ENCODE measurements at regions not wholly inside any gene's neighbourhood (a gene's known extent, or its start where the extent isn't known, plus 50 kb on each side); places are given as distances from the start of the nearest gene placed in this dataset.

DNA sequence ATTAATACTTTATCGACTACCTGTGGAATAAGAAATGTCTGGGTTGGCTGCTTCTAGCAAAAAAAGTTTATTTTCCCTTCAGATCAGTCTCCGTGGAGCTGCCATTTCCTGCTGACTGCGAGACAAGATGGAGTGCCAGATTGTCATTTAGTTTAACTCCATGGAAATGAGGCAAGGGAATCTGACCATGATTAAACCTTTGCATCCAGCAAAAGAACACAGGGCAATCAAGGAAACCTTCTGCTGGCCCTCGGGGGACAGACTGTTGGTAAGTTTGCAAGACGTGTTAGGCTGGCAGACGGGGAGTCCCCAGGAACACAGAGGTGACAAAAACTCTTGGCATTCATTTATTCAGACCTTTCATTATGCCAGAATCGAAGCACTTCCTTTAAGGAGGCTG lies 52.2 kb upstream of the SPACA1 start:
- DNase-seq (ENCODE audit: low spot score): no peak

DNA sequence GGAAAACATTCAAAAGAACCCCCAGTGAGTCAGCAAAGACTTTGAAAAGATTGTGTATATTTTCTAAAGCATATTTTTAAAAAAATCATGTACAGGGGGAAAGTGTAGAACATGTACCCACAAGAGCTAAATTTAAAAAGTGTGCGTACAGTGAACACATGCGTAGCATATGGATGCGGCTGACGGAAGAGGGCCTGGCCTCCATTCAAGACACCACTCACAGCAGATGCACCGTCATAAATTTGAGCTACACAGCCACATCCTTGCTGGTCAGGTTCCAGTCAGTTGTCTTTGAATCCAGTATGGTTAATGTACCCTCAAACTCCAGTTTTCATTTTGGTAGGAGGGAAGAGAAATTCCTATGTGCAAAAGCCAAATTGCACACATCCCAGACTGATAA lies 54.3 kb upstream of the SPACA1 start:
- DNase-seq (ENCODE audit: low spot score): no peak

DNA sequence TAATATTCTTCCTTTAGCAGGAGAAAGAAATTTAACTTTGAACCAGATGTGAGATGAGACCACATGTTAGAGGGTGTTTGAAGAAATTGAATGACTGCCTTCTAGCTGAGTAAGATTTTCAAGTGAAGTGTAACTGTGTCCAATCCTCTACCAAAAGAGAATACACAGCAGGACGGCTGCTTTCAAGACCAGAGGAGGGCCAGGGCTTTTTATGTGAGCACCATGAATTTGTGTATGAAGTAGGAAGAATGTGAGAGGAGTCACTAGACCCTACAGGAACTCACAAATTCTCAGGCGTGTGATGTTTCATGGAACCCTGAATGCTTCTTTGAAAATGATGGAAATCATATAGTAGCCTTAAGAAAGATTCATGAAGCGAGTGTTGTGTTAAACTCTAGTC lies 56.8 kb upstream of the SPACA1 start:
- no peak for DNase-seq (ENCODE audit: low spot score)

DNA sequence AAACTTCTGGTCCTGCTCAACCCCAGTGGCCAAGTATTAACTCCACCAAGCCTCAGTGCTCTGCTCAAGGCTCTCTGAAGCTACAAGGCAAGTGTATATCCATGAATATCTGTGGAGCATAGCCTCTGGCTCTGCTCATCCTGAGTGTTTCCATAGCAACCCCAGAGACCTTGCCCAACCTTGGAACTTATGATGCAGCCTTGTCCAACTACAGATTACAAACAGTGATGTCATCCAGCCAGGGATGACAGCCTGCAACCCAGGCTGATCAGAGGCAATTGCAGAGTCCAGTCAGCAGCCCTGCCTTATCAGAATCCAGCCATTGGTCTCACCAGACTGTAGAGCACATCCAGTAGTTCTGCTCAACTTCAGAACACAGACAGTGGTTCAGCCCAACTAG lies 65.5 kb upstream of the SPACA1 start:
- DNase-seq (ENCODE audit: low spot score): no peak

DNA sequence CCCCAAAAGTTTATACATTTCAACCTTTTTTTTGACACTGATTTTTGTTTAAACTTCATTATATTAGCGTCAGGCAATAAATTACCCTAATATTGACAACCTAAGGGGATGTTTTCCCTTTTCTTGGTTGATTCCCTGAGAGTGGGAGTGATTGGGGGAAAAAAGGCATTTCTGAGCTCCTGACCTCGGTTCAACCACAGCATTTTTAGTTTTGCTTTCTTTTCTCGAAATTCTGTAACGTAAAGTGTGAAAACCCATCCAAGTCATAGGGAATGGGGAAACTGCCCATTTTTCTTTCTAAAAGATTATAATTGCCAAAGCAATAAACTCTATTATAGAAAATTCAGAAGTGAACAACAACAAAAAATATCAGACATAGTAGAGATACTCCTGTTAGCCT lies 67.9 kb upstream of the SPACA1 start:
- no peak for DNase-seq (ENCODE audit: low spot score)

DNA sequence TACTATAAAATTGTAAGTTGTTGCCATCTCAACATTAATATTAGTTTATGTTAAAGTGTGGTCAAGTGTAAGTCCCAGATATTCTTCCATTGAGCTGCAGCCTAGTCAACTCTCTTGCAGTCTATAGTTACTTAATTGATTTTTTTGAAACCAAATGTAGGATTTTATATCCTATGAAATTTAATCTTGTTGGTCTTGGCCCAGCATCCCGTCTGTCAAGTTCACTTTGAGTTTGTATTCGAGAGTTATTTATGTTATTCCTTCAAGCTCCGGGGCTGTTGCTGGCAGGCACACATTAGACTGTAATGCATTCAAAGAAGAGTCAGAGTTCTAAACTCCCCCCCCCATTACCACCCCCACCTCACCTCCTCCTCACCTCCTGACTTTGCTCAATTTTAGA lies 71.0 kb upstream of the SPACA1 start:
- no peak for DNase-seq (ENCODE audit: low spot score)

DNA sequence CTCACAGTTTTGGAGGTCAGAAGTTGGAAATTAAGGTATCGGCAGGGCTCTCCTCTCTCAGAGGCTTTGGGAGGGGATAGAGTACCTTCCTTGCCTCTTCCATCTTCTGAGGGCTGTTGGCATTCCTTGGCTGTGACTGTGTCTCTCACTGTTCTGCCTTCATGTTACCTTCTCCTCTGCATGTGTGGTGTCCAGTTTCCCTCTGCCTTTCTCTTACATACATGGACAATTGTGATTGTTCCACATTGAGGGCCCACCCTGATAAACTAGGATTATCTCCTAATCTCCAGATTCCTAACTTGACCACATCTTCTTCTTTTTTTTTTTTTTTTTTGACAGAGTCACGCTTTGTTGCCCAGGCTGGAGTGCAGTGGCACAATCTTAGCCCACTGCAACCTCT lies 72.1 kb upstream of the SPACA1 start:
- no peak for DNase-seq (ENCODE audit: low spot score)

DNA sequence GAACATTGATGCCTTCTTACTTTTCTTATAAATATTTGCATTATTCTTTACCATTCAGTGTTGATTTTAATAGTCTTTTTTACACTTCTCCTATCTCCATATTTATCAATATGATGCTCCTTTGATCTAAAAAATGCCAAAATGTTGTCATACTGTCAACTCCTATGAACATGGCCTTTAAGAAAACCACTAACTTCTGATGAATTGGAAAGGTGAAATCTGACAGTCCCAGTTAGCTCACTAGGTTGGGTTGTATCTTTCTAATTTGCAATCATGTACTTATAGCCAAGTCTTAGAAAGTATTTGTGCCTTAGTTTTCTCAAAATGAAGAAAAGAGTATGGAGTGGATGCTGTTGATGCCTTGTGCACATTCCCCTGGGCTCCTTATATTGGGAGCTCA lies 75.4 kb upstream of the SPACA1 start:
- no peak for DNase-seq (ENCODE audit: low spot score)

DNA sequence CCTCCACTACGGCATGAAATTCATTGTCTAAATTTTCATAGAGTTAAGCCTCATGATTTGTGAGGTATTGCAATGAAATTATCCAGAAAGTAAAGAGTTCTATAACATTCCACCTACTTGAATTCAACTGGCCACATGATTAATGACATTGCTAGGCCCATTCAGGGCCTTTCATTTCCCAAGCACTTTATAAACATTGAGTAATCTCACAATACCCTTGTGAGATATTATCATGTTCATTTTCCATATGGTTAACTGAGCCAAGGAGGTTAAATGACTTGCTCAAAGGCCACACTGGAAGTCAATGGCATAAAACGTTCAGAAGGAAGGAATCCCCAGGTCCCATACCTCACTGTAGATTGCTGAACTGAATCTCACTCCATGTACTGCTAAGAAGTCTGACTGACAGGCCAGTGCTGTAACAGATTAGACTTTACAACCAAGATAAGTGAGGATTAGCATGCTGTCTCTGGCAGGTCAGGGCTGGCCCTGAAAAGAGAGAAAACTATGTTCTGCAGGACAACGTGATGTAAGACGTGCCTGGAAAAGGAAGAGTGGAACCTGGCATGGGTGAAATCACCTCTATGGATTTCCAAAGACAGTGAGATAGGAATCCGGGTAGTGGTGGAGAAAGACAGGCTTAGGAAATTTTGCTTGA lies 75.9 kb upstream of the SPACA1 start:
- DNase-seq (ENCODE audit: low spot score): no peak

DNA sequence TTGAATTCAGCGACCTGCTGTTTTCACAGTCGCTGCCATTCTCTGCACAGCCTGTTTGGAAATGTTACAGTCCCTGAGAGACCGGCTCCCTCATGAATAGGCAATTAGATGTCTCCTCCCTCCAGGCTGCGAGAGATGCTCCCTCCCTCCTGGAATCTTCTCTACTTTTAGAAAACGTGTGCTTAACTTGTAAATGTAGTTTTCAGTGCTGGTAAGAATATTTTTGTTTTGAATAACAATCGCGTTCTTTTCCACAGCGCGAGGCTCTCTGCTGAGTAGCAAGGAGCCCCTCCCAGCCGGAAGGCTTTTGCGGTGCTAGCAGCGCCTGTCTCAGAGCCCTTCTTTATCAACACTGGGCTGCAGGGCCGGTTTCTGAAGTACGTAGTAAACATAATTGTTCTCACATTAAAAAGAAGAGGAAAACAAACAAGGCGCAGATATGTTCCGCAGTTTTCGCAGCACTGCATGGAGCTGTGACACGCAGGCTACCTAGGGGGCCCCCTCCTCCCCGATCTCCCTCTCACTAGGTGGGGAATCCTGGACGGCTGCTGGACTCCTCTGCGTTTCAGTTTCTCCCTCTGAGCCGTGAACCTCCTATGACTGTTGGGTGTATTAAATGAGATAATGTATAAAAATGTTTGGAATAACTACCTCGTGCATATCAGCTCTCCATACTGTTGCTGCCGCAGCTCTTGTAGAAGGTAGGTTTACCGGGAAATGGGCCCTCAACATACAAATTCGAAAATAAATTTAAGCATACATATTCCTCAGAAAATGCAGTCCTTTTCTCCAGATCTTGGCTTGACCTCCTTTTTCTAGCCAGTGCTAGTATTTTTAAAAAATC lies 79.0 kb upstream of the SPACA1 start:
- DNase-seq (ENCODE audit: low spot score): no peak

DNA sequence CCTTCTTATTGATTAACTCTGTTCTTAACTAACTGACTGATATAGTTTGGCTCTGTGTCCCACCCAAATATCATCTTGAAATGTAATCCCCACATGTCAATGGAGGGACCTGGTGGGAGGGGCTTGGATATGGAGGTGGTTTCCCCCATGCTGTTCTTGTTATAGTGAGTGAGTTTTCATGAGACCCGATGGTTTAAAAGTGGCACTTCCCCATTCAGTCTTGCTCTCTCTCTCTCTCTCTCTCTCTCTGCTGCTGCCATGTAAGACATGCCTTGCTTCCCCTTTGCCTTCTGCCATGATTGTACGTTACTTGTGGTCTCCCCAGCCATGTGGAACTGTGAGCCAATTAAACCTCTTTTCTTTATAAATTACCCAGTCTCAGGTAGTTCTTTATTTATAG lies 81.8 kb upstream of the SPACA1 start:
- no peak for DNase-seq (ENCODE audit: low spot score)

DNA sequence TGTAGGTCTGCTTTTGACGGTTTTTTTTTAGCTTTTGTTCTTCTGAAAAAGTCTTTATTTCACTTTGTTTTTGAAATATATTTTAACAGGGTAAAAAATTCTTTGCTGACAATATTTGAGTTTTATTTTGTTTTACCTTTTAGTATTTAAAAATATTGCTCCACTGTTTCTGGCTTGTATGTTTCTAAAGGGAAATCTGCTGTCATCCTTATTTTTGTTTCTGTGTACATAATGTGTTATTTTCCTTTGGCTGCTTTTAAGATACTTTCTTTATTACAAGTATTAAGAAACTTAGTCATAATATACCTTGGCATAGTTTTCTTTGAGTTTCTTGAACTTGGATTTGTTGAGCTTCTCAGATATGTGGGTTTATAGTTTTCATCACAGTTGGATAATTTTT lies 88.6 kb upstream of the SPACA1 start:
- DNase-seq (ENCODE audit: low spot score): no peak

DNA sequence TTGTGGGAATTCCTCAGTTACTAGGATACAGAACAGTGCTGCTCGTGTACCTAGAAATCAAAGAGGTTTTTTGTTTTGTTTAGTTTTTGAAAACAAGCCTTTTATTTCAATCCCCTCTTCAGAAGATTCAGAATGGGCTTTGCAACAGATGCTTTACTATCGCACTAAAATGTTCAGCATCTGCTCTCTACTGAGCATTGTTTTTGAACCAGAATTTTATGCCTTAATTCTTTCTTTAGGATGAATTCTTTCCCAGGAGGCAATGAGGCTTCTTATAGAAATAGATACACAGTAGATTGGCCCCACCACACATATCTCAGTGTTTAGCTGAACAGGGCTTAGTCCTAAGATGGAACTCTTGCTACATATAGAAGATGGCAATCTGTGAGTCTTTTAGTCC lies 95.9 kb upstream of the SPACA1 start:
- DNase-seq (ENCODE audit: low spot score): no peak

DNA sequence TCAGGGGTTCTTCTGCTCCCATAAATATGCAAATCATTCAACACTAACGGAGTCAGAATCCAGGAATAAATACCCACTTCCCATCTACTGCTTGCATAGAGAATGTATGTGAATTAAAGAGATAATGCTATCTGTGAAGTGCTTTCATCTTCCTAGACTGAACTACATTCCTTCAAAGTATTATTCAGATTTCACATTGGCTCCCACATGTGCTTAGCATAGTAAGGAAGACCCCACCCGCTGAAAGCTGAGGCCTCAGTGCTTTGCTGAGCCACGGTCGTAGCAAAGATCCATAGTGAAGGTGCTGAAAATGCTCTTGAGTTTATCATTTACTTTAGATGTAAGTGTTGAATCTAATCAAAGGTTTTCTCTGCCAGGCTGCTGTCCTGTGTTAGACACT lies 97.0 kb upstream of the SPACA1 start:
- DNase-seq (ENCODE audit: low spot score): no peak

DNA sequence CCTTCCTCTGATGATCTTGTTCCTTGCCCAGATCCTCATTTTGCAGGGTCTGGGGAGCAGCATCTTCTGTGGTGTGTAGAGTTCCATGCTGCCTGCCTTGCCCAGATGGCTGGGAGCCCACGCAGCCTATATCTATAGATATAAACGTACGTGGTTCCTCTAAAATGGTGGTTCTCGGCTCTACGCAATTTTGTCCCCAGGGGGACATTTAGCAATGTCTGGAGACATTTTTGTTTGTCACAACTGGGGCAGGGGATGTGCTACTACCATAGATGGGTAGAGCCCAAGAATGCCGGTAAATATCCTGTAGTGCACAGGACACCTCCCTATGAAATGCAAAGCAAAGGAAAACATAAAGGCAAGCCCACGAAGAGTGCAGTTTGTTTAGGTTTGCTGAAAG lies 98.4 kb upstream of the SPACA1 start:
- no peak for DNase-seq (ENCODE audit: low spot score)

DNA sequence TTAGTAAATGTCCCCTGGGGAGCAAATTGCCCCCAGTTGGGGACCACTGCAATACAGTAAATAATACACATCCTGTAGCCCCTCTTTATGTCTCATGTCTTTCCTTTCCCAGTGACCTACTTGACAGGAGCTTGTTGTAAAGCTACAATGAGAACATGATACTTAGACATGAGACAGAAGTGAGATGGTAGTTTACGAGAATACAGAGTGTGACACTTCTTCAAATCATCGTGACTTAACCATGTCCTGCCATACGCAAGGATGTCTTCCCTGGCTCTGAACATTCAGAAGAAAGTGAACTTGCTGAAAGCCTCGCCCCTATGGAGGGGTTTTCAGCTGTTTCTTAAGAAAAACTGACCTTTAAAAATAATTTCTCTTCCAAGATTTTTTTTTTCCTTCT lies 101.0 kb upstream of the SPACA1 start:
- DNase-seq (ENCODE audit: low spot score): no peak

DNA sequence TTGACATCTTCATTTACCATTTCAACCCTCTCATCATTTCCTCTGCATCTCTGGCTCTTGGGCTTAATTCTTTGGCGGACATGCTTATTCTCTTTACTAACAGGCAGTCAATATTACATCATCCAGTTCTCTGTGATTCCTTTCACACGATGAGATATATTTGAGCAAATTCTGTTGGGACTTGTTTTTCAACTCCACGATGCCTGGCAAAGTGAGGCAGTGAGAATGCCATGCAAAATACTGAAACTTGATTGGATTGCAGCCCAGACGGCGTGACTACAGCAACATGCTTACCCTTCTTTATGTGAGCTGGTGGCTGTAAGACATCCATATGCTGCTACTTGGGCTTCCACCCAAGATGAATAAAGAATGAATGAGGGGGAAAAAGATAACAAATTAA lies 101.7 kb upstream of the SPACA1 start:
- no peak for DNase-seq (ENCODE audit: low spot score)

DNA sequence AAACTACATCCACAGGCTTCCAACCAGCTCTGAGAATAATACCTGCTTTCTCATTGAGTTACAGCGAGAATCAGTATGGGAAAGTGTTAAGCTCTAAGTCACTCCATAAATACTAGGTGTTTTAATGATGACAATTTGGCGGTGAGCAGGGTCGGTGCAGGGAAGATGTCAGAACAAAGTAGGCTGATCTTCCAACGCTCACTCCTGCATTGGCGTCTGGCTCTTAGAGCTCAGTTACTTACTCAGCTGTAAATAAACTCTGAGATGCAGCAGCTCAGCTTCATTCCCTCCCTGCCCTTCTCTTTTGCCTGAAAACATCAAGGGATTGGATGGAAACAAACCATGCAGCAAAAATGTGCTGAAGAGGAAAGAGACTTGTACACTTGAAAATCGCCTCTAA lies 102.5 kb upstream of the SPACA1 start:
- DNase-seq (ENCODE audit: low spot score): no peak

DNA sequence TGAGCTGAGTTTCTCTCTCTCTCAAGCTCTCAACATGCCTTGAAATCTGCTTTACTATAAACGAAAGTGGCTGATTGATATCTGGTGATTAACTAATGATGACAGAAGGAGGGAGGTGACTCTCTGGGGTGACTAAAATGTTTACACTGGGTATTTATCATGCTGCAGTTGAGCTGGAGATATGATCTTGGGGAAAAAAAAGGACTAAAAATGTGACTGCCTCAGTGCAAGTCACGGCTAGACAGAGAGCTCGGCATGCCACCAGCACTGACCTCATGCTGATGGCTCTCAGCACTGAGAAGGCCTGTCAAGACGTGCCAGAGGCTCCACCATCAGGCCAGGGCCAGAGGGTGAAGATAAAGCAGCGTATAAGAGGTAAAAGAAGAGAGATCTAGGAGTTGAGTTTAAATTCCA lies 103.1 kb upstream of the SPACA1 start:
- DNase-seq (ENCODE audit: low spot score): no peak

DNA sequence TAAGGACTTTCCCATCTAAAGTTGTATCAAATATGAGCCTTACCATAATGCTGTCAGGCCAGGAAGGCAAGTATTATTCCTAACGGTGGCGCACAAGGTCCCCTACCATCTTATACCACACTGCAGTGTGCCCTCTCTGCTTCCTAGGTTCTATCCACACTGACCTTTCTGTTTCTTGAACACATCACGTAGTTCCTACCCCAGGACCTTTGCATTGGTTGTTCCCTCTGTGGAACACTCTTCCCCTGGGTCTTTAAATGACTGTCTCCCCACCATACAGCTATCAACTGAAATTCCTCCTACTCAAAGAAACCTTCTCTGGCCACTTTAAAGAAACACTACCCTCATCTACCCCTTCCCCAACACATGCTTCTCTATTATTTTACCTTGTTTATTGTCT lies 104.5 kb upstream of the SPACA1 start:
- no peak for DNase-seq (ENCODE audit: low spot score)

DNA sequence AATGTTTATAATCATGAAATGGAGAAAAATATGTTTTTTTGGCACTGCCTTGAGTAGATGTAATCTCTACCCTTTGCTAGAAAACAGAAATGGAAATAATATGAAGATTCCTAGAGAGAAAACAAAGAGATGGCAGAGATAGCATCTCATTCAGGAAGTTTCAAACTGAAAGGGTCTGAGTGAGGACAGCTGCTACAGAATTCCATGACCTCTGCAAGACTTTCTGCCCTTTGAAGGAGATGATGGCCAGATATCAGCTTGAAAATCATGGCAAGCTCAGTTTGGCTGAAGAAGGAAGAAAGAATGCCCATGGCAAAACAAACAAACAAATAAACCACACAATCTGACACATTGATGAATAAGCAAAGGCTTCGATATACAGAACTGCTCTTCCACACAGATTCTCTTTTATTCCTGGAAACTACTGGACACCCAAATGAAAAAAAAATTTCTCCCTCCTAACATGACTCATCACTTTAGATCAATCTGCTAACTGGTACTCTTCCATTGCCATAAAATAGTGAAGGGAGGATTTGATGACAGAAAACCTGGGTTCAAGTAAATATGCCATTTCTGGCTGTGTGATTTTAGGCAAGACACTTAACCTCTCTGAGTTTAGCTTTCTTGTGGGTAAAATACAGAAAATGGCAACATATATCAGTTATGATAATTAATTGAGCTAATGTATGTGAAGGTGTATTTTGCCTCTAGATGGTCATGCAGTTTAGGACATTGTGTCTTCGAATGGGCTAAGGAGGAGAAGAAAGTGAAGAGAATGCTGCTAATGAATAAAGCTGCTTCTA lies 105.9 kb upstream of the SPACA1 start:
- DNase-seq (ENCODE audit: low spot score): no peak

DNA sequence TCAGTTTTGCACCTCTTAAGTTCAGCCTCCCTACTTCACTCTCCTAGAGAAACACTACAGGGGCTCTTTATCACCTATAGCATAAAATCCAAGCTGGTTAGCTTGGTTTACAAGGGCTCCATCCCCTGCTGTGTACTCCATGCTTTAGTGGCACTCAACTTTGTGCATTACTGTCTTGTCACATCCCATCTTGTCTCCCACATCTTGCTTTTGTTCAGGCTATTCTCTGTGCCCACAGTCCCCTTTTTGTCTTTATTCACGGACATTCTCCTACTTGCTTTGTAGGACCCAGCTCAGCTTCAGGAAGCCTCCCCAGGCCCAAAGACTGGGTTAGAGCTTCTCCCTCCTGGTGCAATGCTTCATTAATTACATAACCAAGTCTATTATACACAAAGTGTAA lies 107.9 kb upstream of the SPACA1 start:
- no peak for DNase-seq (ENCODE audit: low spot score)

DNA sequence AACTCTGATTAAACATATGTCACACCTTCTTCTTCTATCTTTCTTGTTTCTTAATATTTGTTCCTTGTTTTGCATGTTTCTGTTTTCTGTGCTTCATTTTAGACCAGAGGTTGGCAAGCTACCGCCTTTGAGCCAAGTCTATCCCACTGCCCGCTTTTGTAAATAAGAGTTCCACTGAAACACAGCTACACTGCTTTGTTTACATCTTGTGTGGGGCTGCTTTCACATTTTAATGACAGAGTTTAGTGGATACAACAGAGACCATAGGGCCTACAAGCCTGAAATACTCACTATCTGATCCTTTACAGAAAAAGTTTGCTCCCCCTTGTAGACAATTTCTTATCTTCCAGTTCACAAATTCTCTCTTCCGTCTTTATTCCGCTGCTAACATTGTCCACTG lies 109.4 kb upstream of the SPACA1 start:
- no peak for DNase-seq (ENCODE audit: low spot score)

All from kidney capillary endothelial cell (primary cell).